IMR-90 (cell line): ENCODE measurements at regions not wholly inside any gene's neighbourhood (a gene's known extent, or its start where the extent isn't known, plus 50 kb on each side); places are given as distances from the start of the nearest gene placed in this dataset.

Experiments
- ATAC-seq: fragments of 200-7000 bp; cut with Tn5 transposase; 2 replicates; pipeline ENCODE4 v1.9.1; 2020; ENCODE audit warnings: low read depth, mild to moderate bottlenecking, moderate library complexity
- BruUV-seq: library from RNA; stranded (reverse); fragments of 400-500 nt; replicated peaks from 2 replicates; lab custom pipeline; 2021; lab: Mats Ljungman, UMichigan
- CTCF ChIA-PET: fragments of 300-600 bp; formaldehyde crosslinking; extraction: SDS; loops from one replicate; lab custom pipeline; 2021; ENCODE audit warnings: antibody characterized with exemption; lab: Yijun Ruan, JAX
- POLR2A ChIA-PET: fragments of 300-600 bp; sonication (Branson Sonifier 250); formaldehyde crosslinking; loops from one replicate; lab custom pipeline; 2022; ENCODE audit warnings: antibody characterized with exemption; ENCODE audit not compliant: unreplicated experiment; lab: Charles Lee
- DNase-seq: peaks from one replicate; pipeline ENCODE4 v3.0.0; 2013
- H2AFZ ChIP-seq: replicated peaks from 2 replicates; pipeline ENCODE3; 2013; ENCODE audit warnings: low read length, mild to moderate bottlenecking; ENCODE audit not compliant: poor library complexity
- H2AK5ac ChIP-seq: 2 replicates; pipeline ENCODE4 v1.6.1; 2013; ENCODE audit warnings: low read depth, low read length, inconsistent platforms
- H2AK9ac ChIP-seq: replicated peaks from 2 replicates; pipeline ENCODE3; 2013; ENCODE audit warnings: mild to moderate bottlenecking, low read depth, low read length, moderate library complexity; ENCODE audit not compliant: poor library complexity
- H2BK120ac ChIP-seq: 2 replicates; pipeline ENCODE4 v1.6.1; 2013; ENCODE audit warnings: low read depth, low read length, inconsistent platforms
- H2BK15ac ChIP-seq: 3 replicates; pipeline ENCODE4 v1.6.1; 2013; ENCODE audit warnings: low read depth, low read length, inconsistent platforms
- H2BK20ac ChIP-seq: 2 replicates; pipeline ENCODE4 v1.6.1; 2013; ENCODE audit warnings: low read depth, mild to moderate bottlenecking, inconsistent platforms, low read length, moderate library complexity
- H2BK5ac ChIP-seq: 2 replicates; pipeline ENCODE4 v1.6.1; 2013; ENCODE audit warnings: mild to moderate bottlenecking, low read depth, low read length, inconsistent platforms; ENCODE audit not compliant: poor library complexity, severe bottlenecking
- H3K14ac ChIP-seq: replicated peaks from 2 replicates; pipeline ENCODE4 v1.6.1; 2013; ENCODE audit warnings: low read depth, low read length, inconsistent platforms
- H3K18ac ChIP-seq: 2 replicates; pipeline ENCODE4 v1.6.1; 2013; ENCODE audit warnings: low read depth, low read length, control low read depth
- H3K23ac ChIP-seq: 2 replicates; pipeline ENCODE4 v1.6.1; 2013; ENCODE audit warnings: low read depth, low read length, inconsistent platforms
- H3K27ac ChIP-seq: 2 replicates; pipeline ENCODE4 v1.5.1; 2013; ENCODE audit warnings: mild to moderate bottlenecking, control low read depth, low read length; ENCODE audit not compliant: insufficient read depth
- H3K27me3 ChIP-seq: 2 replicates; pipeline ENCODE4 v1.6.1; 2013; ENCODE audit warnings: low read length; ENCODE audit not compliant: control insufficient read depth, insufficient read depth
- H3K36me3 ChIP-seq: 2 replicates; pipeline ENCODE4 v1.6.1; 2013; ENCODE audit warnings: low read length, mixed read lengths; ENCODE audit not compliant: control insufficient read depth, insufficient read depth
- H3K4ac ChIP-seq: 2 replicates; pipeline ENCODE4 v1.6.1; 2013; ENCODE audit warnings: low read depth, low read length, inconsistent platforms
- H3K4me1 ChIP-seq: 2 replicates; pipeline ENCODE4 v1.6.1; 2013; ENCODE audit warnings: low read length, mixed read lengths; ENCODE audit not compliant: control insufficient read depth, insufficient read depth
- H3K4me2 ChIP-seq: 2 replicates; pipeline ENCODE4 v1.6.1; 2013; ENCODE audit warnings: low read depth, mild to moderate bottlenecking, control low read depth, low read length, moderate library complexity
- H3K4me3 ChIP-seq: 2 replicates; pipeline ENCODE4 v1.5.1; 2013; ENCODE audit warnings: low read depth, mild to moderate bottlenecking, control low read depth, low read length, moderate library complexity; ENCODE audit not compliant: insufficient read depth
- H3K56ac ChIP-seq: 2 replicates; pipeline ENCODE4 v1.6.1; 2013; ENCODE audit warnings: low read length, inconsistent platforms; ENCODE audit not compliant: insufficient read depth; ENCODE audit errors: extremely low read depth
- H3K79me1 ChIP-seq, 2 experiments: 2 replicates each; pipeline ENCODE4 v1.6.1; 2013; ENCODE audit warnings: low read length in 2 of 2, inconsistent platforms in 1 of 2, low read depth in 1 of 2
- H3K9ac ChIP-seq: 2 replicates; pipeline ENCODE4 v1.6.1; 2013; ENCODE audit warnings: low read depth, low read length, control low read depth
- H3K9me1 ChIP-seq: 2 replicates; pipeline ENCODE4 v1.6.1; 2013; ENCODE audit warnings: low read length, inconsistent platforms; ENCODE audit not compliant: insufficient read depth
- H3K9me3 ChIP-seq: 2 replicates; pipeline ENCODE4 v1.6.1; 2013; ENCODE audit warnings: low read length; ENCODE audit not compliant: control insufficient read depth, insufficient read depth
- H4K20me1 ChIP-seq: 2 replicates; pipeline ENCODE4 v1.6.1; 2013; ENCODE audit warnings: low read length, inconsistent platforms; ENCODE audit not compliant: insufficient read depth
- H4K5ac ChIP-seq: 2 replicates; pipeline ENCODE4 v1.6.1; 2013; ENCODE audit warnings: mild to moderate bottlenecking, low read depth, low read length, control low read depth
- H4K8ac ChIP-seq, 2 experiments: 2 replicates each; pipeline ENCODE4 v1.6.1; 2013; ENCODE audit warnings: low read depth in 2 of 2, low read length in 2 of 2, control low read depth in 1 of 2, inconsistent platforms in 1 of 2
- H4K91ac ChIP-seq: 2 replicates; pipeline ENCODE4 v1.6.1; 2013; ENCODE audit warnings: low read depth, low read length, inconsistent platforms; ENCODE audit not compliant: insufficient read depth
- BHLHE40 ChIP-seq: fragments of 150-350 bp; IDR thresholded peaks from 2 replicates; pipeline ENCODE4 v1.6.1; 2016; ENCODE audit warnings: mild to moderate bottlenecking, low read depth, low read length
- CEBPB ChIP-seq: IDR thresholded peaks from 2 replicates; pipeline ENCODE4 v1.6.1; 2012; ENCODE audit warnings: low read depth, low read length, improper control_type of control experiment
- CHD1 ChIP-seq: IDR thresholded peaks from 2 replicates; pipeline ENCODE4 v1.6.1; 2012; ENCODE audit warnings: low read depth, low read length, improper control_type of control experiment
- MAZ ChIP-seq: IDR thresholded peaks from 2 replicates; pipeline ENCODE4 v1.6.1; 2012; ENCODE audit warnings: low read depth, mild to moderate bottlenecking, low read length, improper control_type of control experiment, moderate library complexity, borderline replicate concordance
- MXI1 ChIP-seq: IDR thresholded peaks from 2 replicates; pipeline ENCODE4 v1.6.1; 2012; ENCODE audit warnings: low read depth, mild to moderate bottlenecking, low read length, moderate library complexity, borderline replicate concordance
- NFE2L2 ChIP-seq: fragments of 150-350 bp; IDR thresholded peaks from 2 replicates; pipeline ENCODE4 v1.6.1; 2016; ENCODE audit warnings: low read depth, mild to moderate bottlenecking, low read length
- POLR2A ChIP-seq: IDR thresholded peaks from 2 replicates; pipeline ENCODE4 v1.6.1; 2012; ENCODE audit warnings: mild to moderate bottlenecking, low read depth, low read length
- RCOR1 ChIP-seq: IDR thresholded peaks from 2 replicates; pipeline ENCODE4 v1.6.1; 2012; ENCODE audit warnings: mild to moderate bottlenecking, low read length, improper control_type of control experiment; ENCODE audit not compliant: insufficient replicate concordance
- RFX5 ChIP-seq: IDR thresholded peaks from 2 replicates; pipeline ENCODE4 v1.8.0; 2012; ENCODE audit warnings: low read depth, mild to moderate bottlenecking, low read length, moderate library complexity
- SMC3 ChIP-seq: fragments of 150-350 bp; IDR thresholded peaks from 2 replicates; pipeline ENCODE4 v1.6.1; 2016; ENCODE audit warnings: low read depth, mild to moderate bottlenecking, antibody characterized with exemption, low read length, moderate library complexity
- WGBS, 2 experiments: methylation state at CpG; one replicate each; pipeline versions ENCODE4 v1.1.5 to v1.1.7; 2013; ENCODE audit warnings: missing lambda C conversion rate in 2 of 2; ENCODE audit not compliant: insufficient read length in 1 of 2; ENCODE audit errors: extremely low coverage in 2 of 2; 5-methylcytosine and 5-hydroxymethylcytosine counted together
- dilution Hi-C: fragments of 300-500 bp; cut with HindIII; formaldehyde crosslinking; loops from one replicate; pipeline ENCODE4 v1.14.3; 2018; ENCODE audit warnings: low sequenced_read_pairs; ENCODE audit not compliant: unreplicated experiment
- in situ Hi-C: fragments of 300-500 bp; cut with MboI; formaldehyde crosslinking; loops from 3 replicates; pipeline ENCODE4 v1.14.3; 2019; ENCODE audit warnings: low sequenced_read_pairs, inconsistent platforms, mixed read lengths
- intact Hi-C: fragments of 100-400 bp; cut with micrococcal nuclease; formaldehyde crosslinking; loops from 2 replicates; pipeline ENCODE4 v1.10.0; 2022
- TF ChIP-seq, protein P1 (sequence below): conservative IDR thresholded peaks from 2 replicates; pipeline ENCODE4 v1.5.1; 2012; ENCODE audit warnings: mild to moderate bottlenecking, low read depth, low read length, improper control_type of control experiment
- TF ChIP-seq, protein P2 (sequence below): fragments of 150-350 bp; IDR thresholded peaks from 2 replicates; pipeline ENCODE4 v1.6.1; 2017; ENCODE audit warnings: mild to moderate bottlenecking, antibody characterized with exemption, low read length, low read depth
- TF ChIP-seq, protein P3 (sequence below): fragments of 150-350 bp; IDR thresholded peaks from 2 replicates; pipeline ENCODE4 v1.6.1; 2016; ENCODE audit warnings: low read depth, mild to moderate bottlenecking, low read length, moderate library complexity, borderline replicate concordance

DNA sequence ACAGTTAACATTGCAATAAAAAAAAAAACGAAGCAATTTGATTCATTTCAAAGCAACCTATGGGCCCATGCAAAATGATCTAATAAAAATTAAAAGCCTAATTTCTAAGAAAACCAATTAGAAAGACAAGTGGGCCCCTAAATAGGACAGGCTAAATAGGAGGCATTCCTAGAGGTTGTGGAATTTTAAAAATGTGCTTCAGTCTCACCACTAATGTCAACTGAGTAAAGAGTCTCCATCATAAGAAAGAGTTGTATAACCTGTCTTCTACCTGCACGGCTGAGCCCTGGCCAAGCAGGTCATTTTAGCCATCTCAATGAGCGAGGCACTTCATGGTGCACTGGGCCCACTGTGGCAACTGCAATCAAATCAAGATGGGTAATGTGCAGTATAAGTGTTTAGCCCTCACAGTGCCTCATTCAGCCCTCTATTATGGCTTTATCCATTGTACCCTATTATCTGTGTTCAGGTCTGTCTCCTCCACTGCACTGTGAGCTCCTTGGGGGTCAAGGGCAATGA, 76.4 kb downstream of the PRSS23 start:
- Histone ChIP-seq H3K27me3 (no peaks in the 10 kb centered on the region), H3K4me2 (no peak overlapping the region), H3K36me3 (no peaks in the 10 kb centered on the region), H3K79me1 (no peaks in the 10 kb centered on the region), H2BK20ac (no peak overlapping the region), H2BK120ac (no peak overlapping the region; the same call in 1 of the 2 replicates), H4K91ac (no peak overlapping the region), H2AK9ac (no peak overlapping the region), H3K4me1 (no peaks in the 10 kb centered on the region; the same call in 1 of the 2 replicates), H3K4ac (no peak overlapping the region), H2BK5ac (no peak overlapping the region), H3K18ac (no peak overlapping the region), H3K9me1 (peaks cover 8% of the 10 kb centered on the region; the same call in 1 of the 2 replicates), H2AK5ac (no peak overlapping the region), H4K8ac (no peak overlapping the region), H4K20me1 (no peaks in the 10 kb centered on the region), H3K23ac (no peak overlapping the region), H4K5ac (no peak overlapping the region), H3K14ac (0 out of 2 replicates have a peak overlapping the region, but pooled peaks have one; percentile 44), H3K9me3 (no peaks in the 10 kb centered on the region), H3K56ac (no peak overlapping the region), H3K9ac (no peak overlapping the region), H3K4me3 (no peak overlapping the region), H2AFZ (no peak overlapping the region), H2BK15ac (no peak overlapping the region), H3K27ac (no peak overlapping the region)
- intact Hi-C loops (no loop called here), dilution Hi-C loops (no loop called here), in situ Hi-C loops (no loop called here)
- ATAC-seq: no peak
- DNase-seq: no peak
- no TSS peak for BruUV-seq
- TF ChIP-seq, protein P1, sequence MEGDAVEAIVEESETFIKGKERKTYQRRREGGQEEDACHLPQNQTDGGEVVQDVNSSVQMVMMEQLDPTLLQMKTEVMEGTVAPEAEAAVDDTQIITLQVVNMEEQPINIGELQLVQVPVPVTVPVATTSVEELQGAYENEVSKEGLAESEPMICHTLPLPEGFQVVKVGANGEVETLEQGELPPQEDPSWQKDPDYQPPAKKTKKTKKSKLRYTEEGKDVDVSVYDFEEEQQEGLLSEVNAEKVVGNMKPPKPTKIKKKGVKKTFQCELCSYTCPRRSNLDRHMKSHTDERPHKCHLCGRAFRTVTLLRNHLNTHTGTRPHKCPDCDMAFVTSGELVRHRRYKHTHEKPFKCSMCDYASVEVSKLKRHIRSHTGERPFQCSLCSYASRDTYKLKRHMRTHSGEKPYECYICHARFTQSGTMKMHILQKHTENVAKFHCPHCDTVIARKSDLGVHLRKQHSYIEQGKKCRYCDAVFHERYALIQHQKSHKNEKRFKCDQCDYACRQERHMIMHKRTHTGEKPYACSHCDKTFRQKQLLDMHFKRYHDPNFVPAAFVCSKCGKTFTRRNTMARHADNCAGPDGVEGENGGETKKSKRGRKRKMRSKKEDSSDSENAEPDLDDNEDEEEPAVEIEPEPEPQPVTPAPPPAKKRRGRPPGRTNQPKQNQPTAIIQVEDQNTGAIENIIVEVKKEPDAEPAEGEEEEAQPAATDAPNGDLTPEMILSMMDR: no peak
- no peak for TF ChIP-seq MAZ
- no peak for TF ChIP-seq MXI1
- no peak for TF ChIP-seq CEBPB
- no peak for TF ChIP-seq POLR2A
- TF ChIP-seq NFE2L2: no peak
- no peak for TF ChIP-seq BHLHE40
- no peak for TF ChIP-seq SMC3
- TF ChIP-seq RFX5: no peak
- TF ChIP-seq RCOR1: no peak
- TF ChIP-seq, protein P2, sequence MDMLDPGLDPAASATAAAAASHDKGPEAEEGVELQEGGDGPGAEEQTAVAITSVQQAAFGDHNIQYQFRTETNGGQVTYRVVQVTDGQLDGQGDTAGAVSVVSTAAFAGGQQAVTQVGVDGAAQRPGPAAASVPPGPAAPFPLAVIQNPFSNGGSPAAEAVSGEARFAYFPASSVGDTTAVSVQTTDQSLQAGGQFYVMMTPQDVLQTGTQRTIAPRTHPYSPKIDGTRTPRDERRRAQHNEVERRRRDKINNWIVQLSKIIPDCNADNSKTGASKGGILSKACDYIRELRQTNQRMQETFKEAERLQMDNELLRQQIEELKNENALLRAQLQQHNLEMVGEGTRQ: no peak
- TF ChIP-seq, protein P3, sequence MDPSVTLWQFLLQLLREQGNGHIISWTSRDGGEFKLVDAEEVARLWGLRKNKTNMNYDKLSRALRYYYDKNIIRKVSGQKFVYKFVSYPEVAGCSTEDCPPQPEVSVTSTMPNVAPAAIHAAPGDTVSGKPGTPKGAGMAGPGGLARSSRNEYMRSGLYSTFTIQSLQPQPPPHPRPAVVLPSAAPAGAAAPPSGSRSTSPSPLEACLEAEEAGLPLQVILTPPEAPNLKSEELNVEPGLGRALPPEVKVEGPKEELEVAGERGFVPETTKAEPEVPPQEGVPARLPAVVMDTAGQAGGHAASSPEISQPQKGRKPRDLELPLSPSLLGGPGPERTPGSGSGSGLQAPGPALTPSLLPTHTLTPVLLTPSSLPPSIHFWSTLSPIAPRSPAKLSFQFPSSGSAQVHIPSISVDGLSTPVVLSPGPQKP: no peak
- TF ChIP-seq CHD1: no peak
- ChIA-PET CTCF (no interaction called here), POLR2A (no interaction called here)
- WGBS, 2 experiments: no CpG with 5 or more reads among the region's 3 CpGs
